GM12891 (cell line): ENCODE measurements at regions not wholly inside any gene's neighbourhood (a gene's known extent, or its start where the extent isn't known, plus 50 kb on each side); places are given as distances from the start of the nearest gene placed in this dataset.

ENCODE experiments used
- PAX5 ChIP-seq: IDR thresholded peaks from 2 replicates; pipeline ENCODE4 v1.6.1; 2011; ENCODE audit warnings: low read length, moderate library complexity, mild to moderate bottlenecking; ENCODE audit not compliant: insufficient read depth, severe bottlenecking
- POLR2A ChIP-seq: IDR thresholded peaks from 2 replicates; pipeline ENCODE4 v1.6.1; 2011; ENCODE audit warnings: low read depth, low read length, control low read depth
- POLR2AphosphoS5 ChIP-seq: IDR thresholded peaks from 2 replicates; pipeline ENCODE4 v1.6.1; 2011; ENCODE audit warnings: low read depth, low read length, control low read depth
- TAF1 ChIP-seq: IDR thresholded peaks from 2 replicates; pipeline ENCODE4 v1.6.1; 2011; ENCODE audit warnings: low read depth, low read length, control low read depth

GRCh38 chr5:68409259-68409658, 193.7 kb downstream of the PIK3R1 start:
- TF ChIP-seq POLR2AphosphoS5 = no peak
- TF ChIP-seq POLR2A = no peak
- TF ChIP-seq TAF1 = no peak
- TF ChIP-seq PAX5 = no peak
